ENCODE measurements at regions not wholly inside any gene's neighbourhood (a gene's known extent, or its start where the extent isn't known, plus 50 kb on each side); places are given as distances from the start of the nearest gene placed in this dataset.
A peak's percentile ranks its signal among the peaks of the same experiment; 100 is the strongest.
"Not testable (repeated sequence)": the region's sequence is repeated elsewhere in the genome, so short reads cannot be mapped to it uniquely, and the experiment has no call there.

GRCh38 chr7:96819111-96819700 lies 109.6 kb upstream of the SEM1 start:
- peaks cover 0 to 4% (median 2%) of the 10 kb centered on the region in 3 donors for H3K9me3 Mint-ChIP-seq
- H3K4me3 Mint-ChIP-seq = no peak overlapping the region
- H3K36me3 Mint-ChIP-seq = no peaks in the 10 kb centered on the region
- H3K4me1 Mint-ChIP-seq = peaks cover 0 to 1% (median 0%) of the 10 kb centered on the region in 3 donors
- no peaks in the 10 kb centered on the region for H3K27me3 Mint-ChIP-seq
- no peak overlapping the region for H3K27ac Mint-ChIP-seq

GRCh38 chr7:96821131-96821530 lies 111.5 kb upstream of the SEM1 start:
- not testable (repeated sequence) for H3K4me1 Mint-ChIP-seq, H3K9me3 Mint-ChIP-seq, H3K27me3 Mint-ChIP-seq, H3K4me3 Mint-ChIP-seq, H3K36me3 Mint-ChIP-seq, H3K27ac Mint-ChIP-seq

- Mint-ChIP-seq H3K9me3 (peaks cover 0 to 4% (median 2%) of the 10 kb centered on the region in 3 donors), H3K36me3 (no peaks in the 10 kb centered on the region), H3K4me3 (no peak overlapping the region), H3K4me1 (no peaks in the 10 kb centered on the region), H3K27me3 (no peaks in the 10 kb centered on the region), H3K27ac (no peak overlapping the region)
Observed at GRCh38 chr7:96822824-96823223, 113.2 kb upstream of the SEM1 start.

GRCh38 chr7:96823274-96823673 lies 113.6 kb upstream of the SEM1 start:
- Mint-ChIP-seq H3K36me3 (no peaks in the 10 kb centered on the region), H3K27me3 (no peaks in the 10 kb centered on the region), H3K4me3 (no peak overlapping the region), H3K9me3 (peaks cover 0 to 4% (median 2%) of the 10 kb centered on the region in 3 donors), H3K4me1 (no peaks in the 10 kb centered on the region), H3K27ac (no peak overlapping the region)

GRCh38 chr7:96824686-96825085 lies 115.0 kb upstream of the SEM1 start:
- Mint-ChIP-seq H3K36me3 (no peaks in the 10 kb centered on the region), H3K9me3 (peaks cover 0 to 2% (median 2%) of the 10 kb centered on the region in 3 donors), H3K27me3 (no peaks in the 10 kb centered on the region), H3K4me3 (no peak overlapping the region), H3K27ac (no peak overlapping the region), H3K4me1 (no peaks in the 10 kb centered on the region)

- Mint-ChIP-seq H3K4me3 (no peak overlapping the region), H3K27me3 (no peaks in the 10 kb centered on the region), H3K36me3 (no peaks in the 10 kb centered on the region), H3K27ac (no peak overlapping the region), H3K9me3 (peaks cover 0 to 5% (median 2%) of the 10 kb centered on the region in 3 donors), H3K4me1 (no peaks in the 10 kb centered on the region)
Observed at GRCh38 chr7:96825285-96825684, 115.6 kb upstream of the SEM1 start.

GRCh38 chr7:96826089-96826488 lies 116.4 kb upstream of the SEM1 start:
- Mint-ChIP-seq H3K27me3 (no peaks in the 10 kb centered on the region), H3K9me3 (peaks cover 0 to 5% (median 0%) of the 10 kb centered on the region in 3 donors), H3K36me3 (no peaks in the 10 kb centered on the region), H3K4me3 (no peak overlapping the region), H3K27ac (no peak overlapping the region), H3K4me1 (no peaks in the 10 kb centered on the region)

GRCh38 chr7:96827701-96828100 lies 118.1 kb upstream of the SEM1 start:
- H3K36me3 Mint-ChIP-seq = no peaks in the 10 kb centered on the region
- no peak overlapping the region for H3K4me3 Mint-ChIP-seq
- H3K27me3 Mint-ChIP-seq = no peaks in the 10 kb centered on the region
- H3K4me1 Mint-ChIP-seq = no peaks in the 10 kb centered on the region
- H3K27ac Mint-ChIP-seq = no peak overlapping the region
- peaks cover 0 to 5% (median 0%) of the 10 kb centered on the region in 3 donors for H3K9me3 Mint-ChIP-seq

GRCh38 chr7:96829121-96829520 lies 119.5 kb upstream of the SEM1 start:
- not testable (repeated sequence) for H3K36me3 Mint-ChIP-seq, H3K4me1 Mint-ChIP-seq, H3K4me3 Mint-ChIP-seq, H3K27me3 Mint-ChIP-seq, H3K9me3 Mint-ChIP-seq, H3K27ac Mint-ChIP-seq

- H3K27ac Mint-ChIP-seq = no peak overlapping the region
- H3K27me3 Mint-ChIP-seq = no peaks in the 10 kb centered on the region
- H3K9me3 Mint-ChIP-seq = peaks cover 0 to 5% (median 0%) of the 10 kb centered on the region in 3 donors
- no peaks in the 10 kb centered on the region for H3K36me3 Mint-ChIP-seq
- no peak overlapping the region for H3K4me3 Mint-ChIP-seq
- H3K4me1 Mint-ChIP-seq = no peaks in the 10 kb centered on the region
Observed at GRCh38 chr7:96831446-96831845, 121.8 kb upstream of the SEM1 start.

- Mint-ChIP-seq H3K36me3 (no peaks in the 10 kb centered on the region), H3K4me3 (no peak overlapping the region)
Observed at GRCh38 chr7:96832092-96832662, 122.5 kb upstream of the SEM1 start.

GRCh38 chr7:96833676-96834453 lies 124.2 kb upstream of the SEM1 start:
- H3K9me3 Mint-ChIP-seq = peaks cover 0 to 5% (median 2%) of the 10 kb centered on the region in 3 donors
- H3K4me1 Mint-ChIP-seq = peaks cover 0 to 9% (median 4%) of the 10 kb centered on the region in 3 donors
- peaks cover 2% of the 10 kb centered on the region for H3K27me3 Mint-ChIP-seq
- H3K27ac Mint-ChIP-seq = no peak overlapping the region
- H3K36me3 Mint-ChIP-seq = no peaks in the 10 kb centered on the region
- no peak overlapping the region for H3K4me3 Mint-ChIP-seq

More at GRCh38 chr7:96832092-96832662, 122.5 kb upstream of the SEM1 start:
- H3K9me3 Mint-ChIP-seq = peaks cover 0 to 5% (median under 1%) of the 10 kb centered on the region in 3 donors
- H3K4me1 Mint-ChIP-seq = peaks cover 0 to 6% (median 0%) of the 10 kb centered on the region in 3 donors
- no peak overlapping the region for H3K27ac Mint-ChIP-seq
- peaks cover 2% of the 10 kb centered on the region for H3K27me3 Mint-ChIP-seq

- peak overlapping the region in 1 of 4 donors; percentile 19 for H3K4me3 Mint-ChIP-seq
Observed at GRCh38 chr7:96836456-96836855, 126.8 kb upstream of the SEM1 start.

GRCh38 chr7:96837593-96837992 lies 127.9 kb upstream of the SEM1 start:
- Mint-ChIP-seq H3K4me1 (peaks cover 0 to 9% (median 4%) of the 10 kb centered on the region in 3 donors), H3K36me3 (no peaks in the 10 kb centered on the region), H3K9me3 (peaks cover 0 to 2% (median 0%) of the 10 kb centered on the region in 3 donors), H3K27ac (no peak overlapping the region), H3K27me3 (peaks cover 2% of the 10 kb centered on the region), H3K4me3 (no peak overlapping the region)

More at GRCh38 chr7:96836456-96836855, 126.8 kb upstream of the SEM1 start:
- H3K4me1 Mint-ChIP-seq = peaks cover 0 to 9% (median 4%) of the 10 kb centered on the region in 3 donors
- peaks cover 2% of the 10 kb centered on the region for H3K27me3 Mint-ChIP-seq
- H3K9me3 Mint-ChIP-seq = peaks cover 0 to 2% (median 0%) of the 10 kb centered on the region in 3 donors
- H3K36me3 Mint-ChIP-seq = no peaks in the 10 kb centered on the region
- H3K27ac Mint-ChIP-seq = no peak overlapping the region

GRCh38 chr7:96838481-96838880 lies 128.8 kb upstream of the SEM1 start:
- peak overlapping the region in 1 of 3 donors; percentile 64 for H3K27ac Mint-ChIP-seq
- peaks cover 2% of the 10 kb centered on the region for H3K27me3 Mint-ChIP-seq
- peaks cover 0 to 2% (median 0%) of the 10 kb centered on the region in 3 donors for H3K9me3 Mint-ChIP-seq
- peaks cover 0 to 9% (median 4%) of the 10 kb centered on the region in 3 donors for H3K4me1 Mint-ChIP-seq
- peak overlapping the region in 1 of 4 donors; percentile 65 for H3K4me3 Mint-ChIP-seq
- no peaks in the 10 kb centered on the region for H3K36me3 Mint-ChIP-seq

Measured in IgD-negative memory B cell (primary cell).